ENCODE measurements at regions not wholly inside any gene's neighbourhood (a gene's known extent, or its start where the extent isn't known, plus 50 kb on each side); places are given as distances from the start of the nearest gene placed in this dataset.

DNA sequence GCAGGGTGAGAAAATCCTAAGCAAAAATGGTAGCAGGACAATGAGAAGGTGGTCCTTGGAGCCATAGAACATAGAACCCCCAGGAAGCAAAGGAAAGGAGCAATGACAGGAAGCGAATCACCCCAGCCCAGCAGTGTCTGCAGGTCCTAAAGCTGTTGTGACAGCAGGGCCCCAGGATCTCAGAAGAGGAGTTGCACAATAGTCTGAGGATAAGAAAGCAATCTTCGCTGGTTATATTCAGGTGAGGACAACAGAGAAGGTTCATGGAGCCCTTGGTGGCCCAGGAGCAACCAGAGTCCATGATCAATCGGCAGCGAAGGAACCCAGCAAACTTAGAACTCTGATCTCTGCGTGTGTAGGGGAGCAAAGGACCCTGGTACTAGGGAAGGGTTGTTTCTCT is 234.8 kb upstream of the IRX2 start:
- no peaks in the 10 kb centered on the region for H3K27me3 ChIP-seq (replicated peaks)
- no peak for DNase-seq
- no peak overlapping the region for H3K4me3 ChIP-seq (ENCODE audit: low read depth, low read length)
- H3K36me3 ChIP-seq (replicated peaks) = no peaks in the 10 kb centered on the region
- no peak overlapping the region for H3K27ac ChIP-seq
- TF ChIP-seq, protein P1, sequence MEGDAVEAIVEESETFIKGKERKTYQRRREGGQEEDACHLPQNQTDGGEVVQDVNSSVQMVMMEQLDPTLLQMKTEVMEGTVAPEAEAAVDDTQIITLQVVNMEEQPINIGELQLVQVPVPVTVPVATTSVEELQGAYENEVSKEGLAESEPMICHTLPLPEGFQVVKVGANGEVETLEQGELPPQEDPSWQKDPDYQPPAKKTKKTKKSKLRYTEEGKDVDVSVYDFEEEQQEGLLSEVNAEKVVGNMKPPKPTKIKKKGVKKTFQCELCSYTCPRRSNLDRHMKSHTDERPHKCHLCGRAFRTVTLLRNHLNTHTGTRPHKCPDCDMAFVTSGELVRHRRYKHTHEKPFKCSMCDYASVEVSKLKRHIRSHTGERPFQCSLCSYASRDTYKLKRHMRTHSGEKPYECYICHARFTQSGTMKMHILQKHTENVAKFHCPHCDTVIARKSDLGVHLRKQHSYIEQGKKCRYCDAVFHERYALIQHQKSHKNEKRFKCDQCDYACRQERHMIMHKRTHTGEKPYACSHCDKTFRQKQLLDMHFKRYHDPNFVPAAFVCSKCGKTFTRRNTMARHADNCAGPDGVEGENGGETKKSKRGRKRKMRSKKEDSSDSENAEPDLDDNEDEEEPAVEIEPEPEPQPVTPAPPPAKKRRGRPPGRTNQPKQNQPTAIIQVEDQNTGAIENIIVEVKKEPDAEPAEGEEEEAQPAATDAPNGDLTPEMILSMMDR (IDR thresholded peaks at IDR 0.05; ENCODE audit: low read depth, low read length, missing control alignments) = no peak
- in situ Hi-C loops (cut with HindIII; ENCODE audit: low pct_ligation_motif_present, low sequenced_read_pairs) = no loop called here

DNA sequence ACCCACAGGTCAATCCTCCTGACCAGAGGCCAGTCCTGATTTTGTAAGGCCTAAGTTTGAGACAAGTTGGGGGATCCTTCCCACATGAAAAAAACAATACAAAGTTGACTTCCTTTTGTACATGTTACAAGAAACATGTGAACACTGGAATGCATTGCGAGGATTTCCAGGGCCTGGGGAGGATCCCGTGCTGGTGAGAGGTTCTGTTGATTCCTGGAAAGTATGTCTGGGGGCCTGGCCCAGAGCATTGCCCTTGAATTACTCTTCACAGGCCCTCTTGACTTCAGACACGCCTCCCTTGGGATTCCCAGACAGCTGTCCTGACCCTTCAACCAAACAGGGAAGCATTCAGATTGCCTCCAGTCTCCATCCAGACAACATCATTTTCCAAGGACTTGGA is 234.2 kb upstream of the IRX2 start:
- no peak for DNase-seq
- Histone ChIP-seq H3K27me3 (replicated peaks) (no peaks in the 10 kb centered on the region), H3K4me3 (ENCODE audit: low read depth, low read length) (no peak overlapping the region), H3K36me3 (replicated peaks) (no peaks in the 10 kb centered on the region), H3K27ac (no peak overlapping the region)
- in situ Hi-C loops (cut with HindIII; ENCODE audit: low pct_ligation_motif_present, low sequenced_read_pairs) = no loop called here
- TF ChIP-seq, protein P1 (IDR thresholded peaks at IDR 0.05; ENCODE audit: low read depth, low read length, missing control alignments) = no peak

DNA sequence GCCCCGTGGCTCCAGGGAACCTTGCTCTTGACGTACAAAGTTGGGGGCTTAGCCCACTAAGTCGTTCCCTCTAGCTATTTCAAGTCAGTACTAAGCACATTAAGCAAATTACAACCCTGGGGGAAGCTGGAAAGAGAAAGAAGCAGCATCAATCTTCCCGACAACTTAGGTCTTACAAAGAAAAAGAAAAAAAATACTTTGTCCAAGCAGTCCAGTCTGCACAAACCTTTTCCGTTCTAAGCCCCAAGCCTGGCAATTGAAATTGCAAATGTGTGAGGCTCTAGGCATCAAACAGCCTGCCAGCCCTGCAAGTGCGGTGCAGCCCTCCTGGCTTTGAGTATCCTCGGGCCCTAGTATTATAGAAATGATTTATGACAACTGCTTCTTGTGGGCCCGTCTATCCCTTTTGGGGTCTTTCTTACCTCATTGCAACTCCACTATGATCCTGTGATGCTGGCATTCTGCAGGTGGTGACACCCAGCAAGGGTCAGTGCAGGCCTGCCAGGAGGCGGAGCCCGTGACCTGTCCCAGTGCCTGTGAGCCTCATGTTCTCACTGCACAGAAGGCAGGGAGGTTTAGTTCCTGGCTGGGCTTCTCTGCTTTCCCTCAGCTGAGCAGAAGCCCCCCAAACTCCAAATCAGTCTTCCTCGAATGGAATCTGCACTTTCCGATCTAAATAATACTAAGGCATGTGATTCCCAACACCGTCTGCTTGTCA is 232.3 kb upstream of the IRX2 start:
- no peak for DNase-seq
- H3K27me3 ChIP-seq (replicated peaks) = no peaks in the 10 kb centered on the region
- in situ Hi-C loops (cut with HindIII; ENCODE audit: low pct_ligation_motif_present, low sequenced_read_pairs) = no loop called here
- TF ChIP-seq, protein P1 (IDR thresholded peaks at IDR 0.05; ENCODE audit: low read depth, low read length, missing control alignments) = no peak
- no peaks in the 10 kb centered on the region for H3K36me3 ChIP-seq (replicated peaks)
- no peak overlapping the region for H3K4me3 ChIP-seq (ENCODE audit: low read depth, low read length)
- no peak overlapping the region for H3K27ac ChIP-seq

DNA sequence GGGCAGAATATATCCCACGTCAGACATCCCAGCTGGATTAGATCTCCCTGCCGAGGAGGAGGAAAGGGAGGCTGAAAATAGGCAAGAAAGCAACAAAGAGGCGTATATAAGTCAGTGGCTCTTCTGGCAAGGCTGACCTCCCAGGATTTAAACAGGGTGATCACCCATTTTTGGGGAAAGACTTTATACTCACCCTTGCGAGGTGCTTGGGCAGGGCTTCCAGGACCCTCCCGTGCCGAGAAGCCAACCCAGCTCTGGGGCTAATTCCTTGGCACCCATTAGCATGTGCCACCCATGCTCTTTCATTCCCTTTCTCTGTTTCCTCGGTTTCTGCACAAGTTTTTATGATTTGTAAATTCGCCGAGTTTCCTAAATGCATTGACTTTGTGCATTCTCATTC is 230.2 kb upstream of the IRX2 start:
- no peak for DNase-seq
- Histone ChIP-seq H3K36me3 (replicated peaks) (no peaks in the 10 kb centered on the region), H3K4me3 (ENCODE audit: low read depth, low read length) (no peak overlapping the region), H3K27ac (no peak overlapping the region), H3K27me3 (replicated peaks) (no peaks in the 10 kb centered on the region)
- in situ Hi-C loops (cut with HindIII; ENCODE audit: low pct_ligation_motif_present, low sequenced_read_pairs) = no loop called here
- TF ChIP-seq, protein P1 (IDR thresholded peaks at IDR 0.05; ENCODE audit: low read depth, low read length, missing control alignments) = no peak

DNA sequence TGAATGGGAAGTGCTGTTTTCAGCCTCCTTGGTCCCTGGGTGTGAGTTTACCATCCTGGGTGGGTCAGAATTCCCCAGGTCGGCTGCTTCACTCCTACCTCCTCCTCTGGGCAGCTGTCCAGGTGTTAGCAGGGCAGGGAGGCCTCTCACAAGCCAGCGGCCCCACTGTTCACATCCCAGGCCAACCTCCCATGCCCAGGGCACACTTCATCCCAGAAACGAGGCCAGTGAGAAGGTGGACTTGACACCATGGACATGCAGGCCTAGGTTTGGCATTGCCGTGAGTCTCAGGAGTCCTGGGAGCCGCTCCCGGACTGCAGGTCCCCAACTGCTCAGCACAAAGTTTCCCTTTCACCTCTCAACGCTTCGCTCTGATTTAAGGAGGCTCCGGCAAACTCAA is 229.6 kb upstream of the IRX2 start:
- Histone ChIP-seq H3K27me3 (replicated peaks) (no peaks in the 10 kb centered on the region), H3K36me3 (replicated peaks) (no peaks in the 10 kb centered on the region), H3K4me3 (ENCODE audit: low read depth, low read length) (no peak overlapping the region), H3K27ac (no peak overlapping the region)
- TF ChIP-seq, protein P1 (IDR thresholded peaks at IDR 0.05; ENCODE audit: low read depth, low read length, missing control alignments) = no peak
- in situ Hi-C loops (cut with HindIII; ENCODE audit: low pct_ligation_motif_present, low sequenced_read_pairs) = no loop called here
- DNase-seq = no peak

DNA sequence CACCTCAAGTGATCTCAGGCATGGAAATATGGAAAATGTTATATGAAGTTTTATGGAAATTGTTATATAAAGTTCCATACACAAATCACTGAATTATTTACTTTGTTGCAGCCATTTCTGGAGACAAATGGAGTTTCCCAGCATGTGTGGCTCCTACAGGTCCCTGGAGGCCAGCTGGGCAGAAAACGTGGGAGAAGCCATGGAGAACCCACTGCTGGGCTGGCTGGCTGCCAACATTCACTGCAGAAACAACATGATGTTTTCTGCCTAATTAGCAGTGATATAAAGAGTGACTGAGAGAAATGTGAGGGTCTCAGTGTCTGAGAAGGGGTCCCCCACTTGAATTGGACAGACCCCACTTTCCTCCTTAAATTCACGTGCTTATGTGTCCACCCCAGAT is 208.8 kb upstream of the IRX2 start:
- H3K36me3 ChIP-seq (replicated peaks) = no peaks in the 10 kb centered on the region
- no peak overlapping the region for H3K27ac ChIP-seq
- TF ChIP-seq, protein P1 (IDR thresholded peaks at IDR 0.05; ENCODE audit: low read depth, low read length, missing control alignments) = no peak
- H3K4me3 ChIP-seq (ENCODE audit: low read depth, low read length) = no peak overlapping the region
- in situ Hi-C loops (cut with HindIII; ENCODE audit: low pct_ligation_motif_present, low sequenced_read_pairs) = no loop called here
- DNase-seq = no peak
- no peaks in the 10 kb centered on the region for H3K27me3 ChIP-seq (replicated peaks)
